A673 (cell line): ENCODE measurements at regions not wholly inside any gene's neighbourhood (a gene's known extent, or its start where the extent isn't known, plus 50 kb on each side); places are given as distances from the start of the nearest gene placed in this dataset.

ENCODE experiments used
- BruUV-seq: library from RNA; stranded (reverse); fragments of 400-500 nt; replicated peaks from 2 replicates; lab custom pipeline; 2021; lab: Mats Ljungman, UMichigan
- CTCF ChIA-PET: fragments of 300-600 bp; sonication (Branson Sonifier 250); formaldehyde crosslinking; loops from one replicate; lab custom pipeline; 2022; ENCODE audit warnings: antibody characterized with exemption; lab: Charles Lee
- POLR2A ChIA-PET: fragments of 300-600 bp; sonication (Branson Sonifier 250); formaldehyde crosslinking; loops from one replicate; lab custom pipeline; 2022; ENCODE audit warnings: antibody characterized with exemption; ENCODE audit not compliant: low non-redundant PET; lab: Charles Lee
- DNase-seq: peaks from one replicate; pipeline ENCODE4 v3.0.0-alpha.2; 2015; ENCODE audit warnings: low spot score
- H3K27ac ChIP-seq: fragments of 200-600 bp; sonication (generic); 2 replicates; pipeline ENCODE4 v1.5.1; 2016; ENCODE audit warnings: mixed run types, low read depth, mild to moderate bottlenecking, mixed read lengths, antibody characterized with exemption, low read length; ENCODE audit not compliant: poor library complexity, severe bottlenecking
- H3K27me3 ChIP-seq: fragments of 200-600 bp; sonication (generic); replicated peaks from 2 replicates; pipeline ENCODE4 v1.6.1; 2017; ENCODE audit warnings: mixed run types, low read depth, mild to moderate bottlenecking, mixed read lengths, antibody characterized with exemption, low read length; ENCODE audit not compliant: insufficient read depth, poor library complexity
- H3K36me3 ChIP-seq: fragments of 200-600 bp; sonication (generic); 2 replicates; pipeline ENCODE4 v1.6.1; 2016; ENCODE audit warnings: mixed run types, mild to moderate bottlenecking, mixed read lengths, antibody characterized with exemption, low read length; ENCODE audit not compliant: insufficient read depth, poor library complexity, severe bottlenecking
- H3K4me1 ChIP-seq: fragments of 200-600 bp; sonication (generic); 2 replicates; pipeline ENCODE4 v1.6.1; 2017; ENCODE audit warnings: mixed run types, mild to moderate bottlenecking, mixed read lengths, antibody characterized with exemption, low read length; ENCODE audit not compliant: insufficient read depth, poor library complexity, severe bottlenecking
- H3K4me3 ChIP-seq: fragments of 200-600 bp; sonication (generic); 2 replicates; pipeline ENCODE4 v1.5.1; 2016; ENCODE audit warnings: low read depth, mixed run types, mild to moderate bottlenecking, mixed read lengths, low read length; ENCODE audit not compliant: poor library complexity, severe bottlenecking
- H3K9me3 ChIP-seq: fragments of 200-600 bp; sonication (generic); 2 replicates; pipeline ENCODE4 v1.6.1; 2016; ENCODE audit warnings: mixed run types, low read depth, mild to moderate bottlenecking, mixed read lengths, antibody characterized with exemption, low read length; ENCODE audit not compliant: poor library complexity, severe bottlenecking
- CTCF ChIP-seq: fragments of 300-800, 200-600 bp; sonication (generic); conservative IDR thresholded peaks from 2 replicates; pipeline ENCODE4 v1.5.1; 2017; ENCODE audit warnings: low read depth, mild to moderate bottlenecking, antibody characterized with exemption, low read length, moderate library complexity, mixed read lengths
- EZH2 ChIP-seq: fragments of 200-600 bp; sonication (generic); IDR thresholded peaks from 2 replicates; pipeline ENCODE4 v1.6.1; 2017; ENCODE audit warnings: borderline replicate concordance, low read depth, mild to moderate bottlenecking, mixed read lengths, antibody characterized with exemption, low read length; ENCODE audit not compliant: poor library complexity, severe bottlenecking
- intact Hi-C: fragments of 100-400 bp; cut with micrococcal nuclease; formaldehyde crosslinking; loops from one replicate; pipeline ENCODE4 v1.10.0; 2022; ENCODE audit not compliant: unreplicated experiment

- Histone ChIP-seq H3K4me3 (no peak overlapping the region), H3K9me3 (no peaks in the 10 kb centered on the region), H3K36me3 (no peaks in the 10 kb centered on the region), H3K4me1 (no peaks in the 10 kb centered on the region), H3K27ac (no peak overlapping the region), H3K27me3 (no peaks in the 10 kb centered on the region)
- ChIA-PET CTCF (no interaction called here), POLR2A (no interaction called here)
- DNase-seq = no peak
- no TSS peak for BruUV-seq
- TF ChIP-seq CTCF (no peak), EZH2 (no peak)
- intact Hi-C loops = no loop called here
These were observed 435.7 kb downstream of the MAT2B start for GRCh38 chr5:163941079-163941478.

GRCh38 chr5:163943546-163943945 is 438.1 kb downstream of the MAT2B start:
- ChIA-PET POLR2A (no interaction called here), CTCF (no interaction called here)
- H3K36me3 ChIP-seq = no peaks in the 10 kb centered on the region
- DNase-seq = no peak
- no peaks in the 10 kb centered on the region for H3K27me3 ChIP-seq
- no peaks in the 10 kb centered on the region for H3K9me3 ChIP-seq
- no TSS peak for BruUV-seq
- TF ChIP-seq EZH2 = no peak
- no peak for TF ChIP-seq CTCF
- H3K27ac ChIP-seq = no peak overlapping the region
- no peaks in the 10 kb centered on the region for H3K4me1 ChIP-seq
- no peak overlapping the region for H3K4me3 ChIP-seq
- intact Hi-C loops = no loop called here

GRCh38 chr5:163944738-163945137 is 439.3 kb downstream of the MAT2B start:
- CTCF ChIA-PET = no interaction called here
- DNase-seq = no peak
- H3K27ac ChIP-seq = no peak overlapping the region
- H3K4me1 ChIP-seq = no peaks in the 10 kb centered on the region
- no peaks in the 10 kb centered on the region for H3K36me3 ChIP-seq
- intact Hi-C loops = no loop called here
- H3K9me3 ChIP-seq = no peaks in the 10 kb centered on the region
- POLR2A ChIA-PET = no interaction called here
- TF ChIP-seq CTCF (no peak), EZH2 (no peak)
- BruUV-seq = no TSS peak
- H3K27me3 ChIP-seq = no peaks in the 10 kb centered on the region
- H3K4me3 ChIP-seq = no peak overlapping the region
